RPMI8226 (cell line): ENCODE measurements at regions not wholly inside any gene's neighbourhood (a gene's known extent, or its start where the extent isn't known, plus 50 kb on each side); places are given as distances from the start of the nearest gene placed in this dataset.

Experiments used
- DNase-seq: peaks from one replicate; pipeline ENCODE4 v3.0.0-alpha.2; 2015

DNA sequence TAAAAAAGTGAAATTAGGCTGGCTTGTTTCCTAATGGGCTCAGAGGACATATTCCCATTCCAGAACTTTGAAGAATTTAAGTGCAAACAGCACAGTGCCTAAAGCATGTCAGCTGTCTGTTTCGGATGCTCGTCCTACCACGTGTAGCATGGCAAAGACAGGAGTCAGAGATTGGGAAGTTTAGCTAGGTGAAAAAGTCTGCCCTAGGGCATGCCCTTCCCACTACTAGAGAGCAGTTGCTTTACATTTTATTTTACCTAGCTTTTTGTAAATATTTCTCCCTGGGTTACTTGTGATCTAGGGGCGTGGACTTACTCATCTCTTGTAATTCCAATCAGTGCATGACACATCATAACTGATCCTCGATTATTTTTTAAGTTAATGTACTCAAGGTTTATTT is 111.1 kb downstream of the LMO4 start:
- DNase-seq: no peak

DNA sequence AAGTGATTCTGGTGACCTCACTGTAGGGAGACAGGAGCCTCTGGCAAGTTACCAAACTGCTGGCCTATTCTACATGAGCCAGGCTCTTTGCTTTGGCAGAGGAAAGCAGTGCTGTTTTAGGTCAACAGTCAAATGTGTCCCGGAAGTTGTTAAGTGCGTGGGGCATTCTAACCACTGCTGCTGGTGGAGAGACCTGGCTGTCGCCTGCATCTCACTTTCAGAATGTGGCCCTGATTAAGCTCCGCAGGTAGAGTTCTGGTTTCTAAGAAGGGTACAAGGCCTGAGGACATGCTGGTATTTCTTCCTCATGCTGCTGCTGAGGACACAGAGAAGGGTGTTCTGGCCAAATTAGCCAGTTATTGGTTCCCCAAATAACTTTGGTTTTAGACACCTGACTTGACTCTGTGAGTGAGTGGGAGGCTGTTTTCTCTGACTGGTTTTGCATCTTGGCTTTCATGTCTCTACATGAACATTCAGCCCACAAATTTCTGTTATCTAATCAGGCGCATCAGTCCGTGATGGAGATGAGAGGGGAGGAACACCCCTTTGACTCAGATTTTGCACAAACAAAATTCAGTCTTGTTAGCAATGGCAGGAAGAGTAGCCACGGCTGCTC is 120.8 kb downstream of the LMO4 start:
- peak; percentile 43 for DNase-seq

DNA sequence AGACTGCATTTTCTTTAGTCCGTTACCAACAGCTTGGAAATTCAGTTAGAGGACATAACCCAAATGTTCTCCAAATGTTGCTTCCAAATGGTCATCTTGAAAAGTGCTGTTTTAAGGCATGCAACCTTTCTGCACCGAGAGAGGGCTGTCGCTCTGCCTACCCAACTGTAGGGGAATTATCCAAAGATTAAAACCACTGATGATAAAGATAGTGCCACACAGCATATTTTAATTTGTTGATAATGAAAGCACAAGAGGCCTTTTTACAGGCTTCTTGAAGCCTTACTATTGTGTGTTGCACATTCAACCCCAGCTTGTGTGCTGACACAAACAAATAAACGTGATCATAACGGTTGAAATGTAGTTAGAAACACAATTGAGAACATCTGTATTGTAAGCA is 121.5 kb downstream of the LMO4 start:
- no peak for DNase-seq

DNA sequence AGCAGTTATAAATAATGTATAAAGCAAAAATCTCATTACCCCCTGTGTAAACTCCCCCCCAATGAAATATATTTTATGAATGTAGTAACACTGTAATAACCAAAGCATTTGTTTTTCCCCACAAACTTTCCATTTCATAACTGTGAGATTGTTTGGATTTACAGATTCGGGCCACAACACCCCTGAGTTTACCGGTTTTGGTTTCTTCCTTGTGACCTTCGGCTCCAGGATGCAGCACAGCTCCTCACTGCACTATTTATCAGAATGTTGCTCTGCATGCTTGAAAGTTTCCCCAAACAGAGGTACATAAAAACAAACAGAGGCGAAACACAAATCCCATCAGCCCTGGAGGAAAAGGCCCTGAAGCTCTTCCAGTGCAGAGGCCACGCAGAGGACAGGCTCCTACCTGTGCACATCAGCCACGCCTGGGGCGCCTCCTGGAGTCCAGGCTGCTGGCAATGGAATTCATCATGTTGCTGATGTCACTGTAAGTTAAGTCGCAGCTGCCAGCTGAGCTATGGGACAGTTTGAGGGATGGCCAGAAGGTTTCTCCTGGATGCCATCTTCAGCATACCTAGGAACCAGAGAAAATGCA is 122.0 kb downstream of the LMO4 start:
- DNase-seq: peak; percentile 25

DNA sequence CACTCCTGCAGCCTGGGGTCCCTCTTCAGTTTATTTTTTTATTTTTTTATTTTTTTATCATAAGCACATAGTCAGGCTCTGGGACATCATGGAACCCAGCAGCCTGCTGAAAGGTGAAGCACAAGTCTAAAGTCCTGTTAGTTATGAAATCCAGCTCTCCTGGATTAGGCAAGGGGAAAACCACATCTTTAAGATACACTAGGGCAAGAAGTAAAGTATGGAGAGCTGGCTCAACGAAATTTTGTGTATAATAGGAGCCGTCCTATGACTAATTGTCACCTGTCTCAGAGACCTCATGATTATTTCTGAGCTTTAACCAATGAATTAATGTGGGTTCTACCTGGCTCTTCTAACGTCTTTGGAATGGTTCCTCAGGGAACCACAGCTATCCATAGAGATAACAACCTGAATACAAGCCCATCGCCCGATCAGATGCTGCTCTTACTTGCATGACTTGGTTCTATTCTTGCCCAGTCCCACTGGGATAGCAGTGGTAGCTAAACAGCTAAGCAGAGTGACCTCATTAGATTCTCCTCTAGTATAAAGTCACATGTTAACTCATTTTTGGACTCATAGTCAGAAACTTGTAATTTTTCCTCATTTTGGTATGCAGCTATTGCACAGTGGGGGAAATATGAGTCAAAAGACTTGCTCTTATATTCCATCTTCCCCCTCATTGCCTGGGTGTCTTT is 122.7 kb downstream of the LMO4 start:
- DNase-seq: no peak

DNA sequence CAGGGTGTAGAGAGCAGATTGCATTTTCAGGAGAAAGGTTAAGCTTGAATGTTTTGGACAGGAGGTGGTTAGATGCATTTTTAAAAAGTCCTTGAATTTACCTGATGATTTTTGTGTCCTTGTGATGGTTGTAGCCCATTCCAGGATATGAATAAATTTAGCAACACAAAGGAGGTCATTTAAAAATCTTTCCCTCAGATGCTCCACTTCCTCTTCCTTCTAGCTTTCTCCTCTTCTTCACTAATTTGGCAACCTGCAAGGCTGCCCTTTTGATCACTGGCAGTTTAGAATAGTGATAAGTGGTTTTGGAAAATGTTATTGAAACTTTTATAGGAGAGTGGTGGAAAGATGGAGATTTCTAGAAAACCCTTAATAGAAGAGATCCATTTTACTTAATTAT is 124.0 kb downstream of the LMO4 start:
- no peak for DNase-seq

DNA sequence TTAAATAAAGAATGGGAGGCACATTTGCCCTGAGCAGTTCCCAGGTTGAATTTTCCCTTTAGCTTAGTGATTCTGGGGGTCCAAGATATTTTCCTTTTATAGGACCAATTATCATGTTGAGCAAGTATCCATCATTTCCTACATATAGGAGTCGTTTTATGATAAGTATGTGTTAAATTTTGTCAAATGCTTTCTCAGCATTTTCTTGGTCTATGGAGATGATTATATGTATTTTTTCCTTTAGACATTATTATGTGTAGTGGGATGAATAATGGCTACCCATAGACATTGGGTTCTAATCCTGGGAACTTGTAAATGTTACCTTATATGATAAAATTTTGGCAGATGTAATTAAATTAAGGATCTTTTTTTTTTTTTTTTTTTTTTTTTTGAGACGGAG is 128.7 kb downstream of the LMO4 start:
- no peak for DNase-seq

DNA sequence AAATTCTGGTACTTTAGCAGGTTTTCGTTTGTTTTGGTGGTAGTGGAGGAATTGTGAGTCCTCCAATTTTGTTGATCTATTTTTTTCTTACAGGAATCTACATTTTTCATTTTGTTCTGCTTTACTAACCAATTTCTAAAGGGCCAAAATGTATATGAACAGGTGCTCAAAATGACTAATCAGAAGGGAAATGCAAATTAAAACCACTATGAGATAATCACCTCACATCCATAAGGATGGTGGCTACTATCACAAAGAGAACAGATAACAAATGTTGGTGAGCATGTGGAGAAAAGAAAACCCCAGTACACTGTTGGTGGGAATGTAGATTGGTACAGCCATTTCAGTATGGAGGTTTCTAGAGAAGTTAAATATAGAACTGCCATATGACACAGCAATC is 134.2 kb downstream of the LMO4 start:
- DNase-seq: no peak

DNA sequence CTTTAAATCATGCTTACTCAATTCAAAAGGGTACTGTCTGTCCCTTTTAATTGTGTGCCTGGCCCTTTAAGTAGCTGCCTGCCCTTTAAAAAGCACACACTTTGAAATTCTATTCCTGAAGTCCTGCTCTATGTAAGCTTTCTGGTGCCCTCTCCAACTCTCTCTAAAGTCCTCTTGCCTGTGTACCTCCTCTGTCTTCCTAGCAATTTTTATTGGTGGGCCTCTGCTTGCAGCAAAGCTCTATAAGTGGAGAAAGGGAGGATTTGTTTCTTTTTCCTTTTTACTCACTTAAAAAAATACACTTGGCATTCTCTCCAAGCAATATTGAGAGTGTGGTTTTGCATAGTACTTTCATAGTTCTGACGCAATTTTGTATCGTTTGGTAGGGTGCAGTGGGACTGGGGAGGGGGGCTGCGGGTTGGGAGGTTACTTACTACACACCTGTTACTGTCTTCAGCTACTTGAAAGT is 135.4 kb downstream of the LMO4 start:
- DNase-seq: no peak

DNA sequence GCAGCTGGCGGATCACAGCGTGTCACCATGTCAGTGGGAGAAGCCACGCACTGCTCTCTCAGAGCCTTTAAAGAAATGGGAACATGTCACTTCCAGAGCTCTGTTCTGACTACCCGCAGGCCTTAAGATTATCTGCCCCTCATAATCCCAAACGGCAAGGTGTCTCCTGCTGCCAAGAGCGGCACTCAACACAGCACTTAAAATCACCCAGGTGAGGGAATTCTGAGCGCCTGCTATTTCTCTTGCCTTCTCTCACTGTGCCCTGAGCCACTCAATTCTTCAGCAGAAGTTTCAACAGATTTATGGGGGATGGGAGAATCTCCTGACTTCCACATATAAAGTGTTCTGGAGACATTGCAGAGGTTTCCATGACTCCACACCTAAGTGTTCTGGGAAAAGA is 137.9 kb downstream of the LMO4 start:
- no peak for DNase-seq

DNA sequence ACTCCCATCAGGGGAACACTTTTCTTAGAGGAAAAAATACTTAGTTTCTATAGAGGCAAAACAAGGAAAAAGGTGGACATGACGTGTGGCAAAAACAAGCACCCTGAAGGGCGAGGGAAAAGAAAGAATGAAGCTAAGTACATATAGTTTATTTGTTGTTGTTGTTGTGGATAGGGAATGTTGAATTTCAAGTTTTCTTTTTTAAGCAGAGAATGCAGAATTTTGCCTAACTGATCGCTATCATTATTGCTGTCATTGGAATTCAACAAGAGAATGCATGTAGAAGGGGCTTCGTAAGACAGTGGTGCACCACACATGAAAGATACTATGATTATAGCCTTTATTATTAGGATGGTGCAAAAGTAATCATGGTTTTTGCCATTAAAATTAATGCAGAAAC is 144.0 kb downstream of the LMO4 start:
- no peak for DNase-seq

DNA sequence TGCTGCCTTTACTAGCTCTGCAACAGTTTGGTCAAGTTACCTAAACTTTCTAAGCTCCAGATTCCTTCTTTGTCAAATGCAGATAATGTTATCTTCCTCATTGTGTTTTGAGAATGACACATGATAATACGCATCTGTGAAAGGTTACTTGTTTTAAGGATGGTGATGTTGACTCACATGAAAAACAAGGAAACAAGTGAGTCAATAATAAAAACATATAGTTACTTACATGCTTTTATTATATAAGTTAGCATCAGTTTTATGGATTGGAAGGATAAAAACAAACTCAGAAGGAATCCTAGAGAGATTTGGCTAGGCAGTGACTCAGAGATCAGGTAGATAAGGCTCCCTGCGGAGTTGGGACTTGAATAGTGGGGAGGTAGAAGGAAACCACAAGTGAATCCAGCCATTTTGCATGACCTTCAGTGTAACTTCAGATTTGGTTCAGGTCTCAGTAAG is 144.6 kb downstream of the LMO4 start:
- no peak for DNase-seq

DNA sequence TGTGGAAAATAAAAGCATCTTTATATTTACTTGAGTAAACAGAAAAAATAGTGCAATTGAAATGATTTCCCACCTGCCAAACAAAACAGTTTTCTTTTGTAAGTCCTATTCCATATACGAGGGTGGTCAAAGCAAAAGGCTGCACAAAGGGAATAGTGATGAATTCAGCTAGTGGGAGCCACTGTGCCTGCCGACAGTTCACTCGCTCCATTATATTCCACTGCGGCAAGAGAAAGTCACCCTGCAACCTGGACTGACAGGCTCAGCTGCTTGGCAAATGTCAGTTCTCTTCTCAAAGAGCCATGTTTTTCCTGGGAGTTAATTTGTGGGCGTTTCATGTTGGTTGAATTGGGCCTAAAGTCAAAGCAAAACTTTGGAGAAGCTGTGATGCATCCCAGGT is 145.4 kb downstream of the LMO4 start:
- DNase-seq: no peak

DNA sequence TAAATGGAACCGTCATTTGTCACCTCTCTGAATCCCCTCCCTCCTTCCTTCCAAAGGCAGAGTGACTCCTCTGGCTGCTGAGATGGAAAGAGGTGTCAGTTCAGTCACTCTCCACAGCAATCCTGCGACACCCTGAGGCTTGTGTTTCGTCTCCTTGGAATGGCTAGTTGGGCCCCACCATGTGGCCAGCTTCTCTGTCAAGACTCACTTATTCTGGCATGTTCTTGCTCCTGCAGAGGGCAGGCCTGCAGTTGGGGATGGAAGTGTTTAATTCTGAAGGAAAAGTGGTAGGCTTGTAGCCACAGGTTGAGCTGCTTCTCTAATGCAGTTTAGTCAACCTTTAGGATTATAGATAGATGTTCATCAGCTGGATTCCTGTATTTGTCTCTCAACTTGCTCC is 149.6 kb downstream of the LMO4 start:
- no peak for DNase-seq

DNA sequence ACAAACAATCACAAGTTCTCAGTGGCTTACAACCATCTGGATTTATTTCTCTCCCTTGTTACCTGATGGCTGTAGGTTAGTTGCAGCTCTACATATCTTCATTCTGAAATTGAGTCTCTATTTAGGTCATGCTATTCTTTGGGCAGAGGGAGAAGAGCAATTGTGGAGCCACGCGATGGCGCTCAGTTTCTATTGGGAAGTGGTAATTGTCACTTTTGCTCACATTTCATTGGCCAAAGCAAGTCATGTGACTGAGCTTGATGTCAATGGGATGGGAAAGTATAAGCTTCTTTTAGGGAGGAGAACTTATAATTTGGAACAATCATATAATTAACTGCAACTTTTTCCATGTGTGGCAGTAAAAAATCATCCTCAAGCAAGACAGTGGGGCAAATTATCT is 166.5 kb downstream of the LMO4 start:
- DNase-seq: no peak

DNA sequence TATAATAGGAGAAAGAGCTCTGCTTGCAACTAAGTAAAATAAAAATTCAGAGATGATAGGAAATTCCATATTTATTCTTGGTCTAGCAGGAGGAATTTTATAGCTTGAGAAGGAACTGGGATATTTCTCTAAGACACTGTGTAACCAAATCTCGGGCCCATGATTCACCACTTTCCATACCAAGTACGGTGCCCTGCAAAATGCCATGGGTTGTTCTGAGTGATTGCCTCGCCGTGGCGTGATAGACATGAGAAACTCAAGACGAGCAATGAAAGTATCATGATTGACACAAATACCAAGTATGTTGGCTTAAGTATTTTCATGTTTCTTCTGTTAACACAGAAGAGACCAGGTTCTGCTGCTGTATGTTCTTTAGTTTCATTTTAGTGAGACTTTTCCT is 167.2 kb downstream of the LMO4 start:
- no peak for DNase-seq

DNA sequence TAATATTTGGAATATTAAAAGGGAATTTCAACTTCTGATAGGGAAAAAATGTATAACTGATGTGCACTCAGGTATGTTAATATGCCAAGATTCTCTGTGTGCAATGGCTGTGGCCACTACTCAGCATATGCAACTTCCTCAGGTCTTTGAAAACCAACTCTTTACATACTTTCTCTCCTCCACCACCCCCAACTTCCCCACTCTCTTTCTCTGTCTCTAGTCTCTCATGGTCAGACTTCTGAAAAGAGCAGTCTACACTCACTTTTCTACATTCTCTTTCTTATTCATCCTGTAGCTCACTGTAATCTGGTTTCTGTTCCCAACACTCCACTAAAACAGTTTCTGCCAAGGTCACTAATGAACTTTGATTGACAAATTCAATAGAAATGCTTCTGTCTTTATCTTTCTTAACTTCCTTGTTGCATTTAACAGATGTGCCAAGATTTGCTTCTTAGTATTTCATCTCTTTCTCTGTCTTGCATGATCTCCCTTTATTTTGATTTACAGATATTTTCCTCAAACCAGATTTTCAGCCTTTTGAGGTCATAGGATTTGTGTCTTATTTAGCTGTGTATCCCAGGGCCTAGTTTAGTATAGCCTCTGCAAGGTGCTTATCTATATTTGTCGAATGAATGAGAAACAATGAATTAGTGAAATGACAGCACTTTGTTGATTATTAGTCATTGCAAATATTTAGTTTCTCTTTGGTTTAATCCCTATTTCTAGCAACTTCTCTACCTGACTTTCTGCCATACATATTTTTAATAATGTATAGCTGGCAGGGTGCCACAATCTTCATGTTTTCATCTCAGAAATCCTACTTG is 168.9 kb downstream of the LMO4 start:
- DNase-seq: no peak

DNA sequence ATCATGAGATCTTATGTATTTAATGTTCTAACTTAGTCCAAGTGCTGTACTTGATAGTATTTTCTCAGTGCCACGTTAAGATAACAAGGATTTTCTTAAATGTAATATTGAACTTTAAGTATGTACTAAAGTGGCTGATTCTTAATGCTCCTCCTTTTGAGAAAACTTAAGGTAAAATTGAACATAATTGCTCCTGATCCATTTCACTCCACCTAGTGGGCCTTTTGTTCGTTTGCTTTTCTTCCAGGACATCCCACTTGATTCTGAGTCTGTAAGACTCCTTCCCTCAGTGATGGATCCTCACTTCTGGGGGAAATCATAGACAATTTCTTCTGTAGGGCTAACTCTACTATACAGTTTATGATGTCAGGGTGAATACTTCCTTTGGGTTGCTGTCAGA is 173.1 kb downstream of the LMO4 start:
- DNase-seq: no peak

DNA sequence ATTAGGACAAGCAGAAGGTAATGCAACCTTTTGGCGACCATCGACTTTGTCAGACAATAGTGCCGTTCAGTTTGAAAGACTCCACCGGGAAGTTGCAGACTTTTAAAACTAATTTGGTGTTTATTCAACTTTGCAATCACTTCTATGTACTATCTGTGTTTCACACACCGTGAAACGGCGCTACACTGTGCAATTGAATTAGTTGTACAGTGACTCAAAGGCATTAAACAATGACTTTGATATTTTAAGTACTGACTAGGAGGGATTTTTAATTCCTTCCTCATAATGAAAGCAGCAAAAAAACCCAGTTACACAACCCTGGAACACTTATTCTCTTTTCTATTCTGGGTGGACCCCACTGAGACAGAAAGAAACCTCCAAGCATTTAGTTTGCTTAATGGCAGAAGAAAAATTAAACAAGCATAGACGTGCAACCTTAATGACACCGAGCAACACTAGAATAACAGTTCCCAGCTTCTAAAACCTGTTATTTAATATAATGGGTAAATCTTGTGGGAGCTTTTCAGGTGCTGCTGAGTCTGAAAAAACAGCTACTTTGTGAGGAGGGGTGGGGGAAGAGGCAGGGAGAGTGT is 176.8 kb downstream of the LMO4 start:
- no peak for DNase-seq

DNA sequence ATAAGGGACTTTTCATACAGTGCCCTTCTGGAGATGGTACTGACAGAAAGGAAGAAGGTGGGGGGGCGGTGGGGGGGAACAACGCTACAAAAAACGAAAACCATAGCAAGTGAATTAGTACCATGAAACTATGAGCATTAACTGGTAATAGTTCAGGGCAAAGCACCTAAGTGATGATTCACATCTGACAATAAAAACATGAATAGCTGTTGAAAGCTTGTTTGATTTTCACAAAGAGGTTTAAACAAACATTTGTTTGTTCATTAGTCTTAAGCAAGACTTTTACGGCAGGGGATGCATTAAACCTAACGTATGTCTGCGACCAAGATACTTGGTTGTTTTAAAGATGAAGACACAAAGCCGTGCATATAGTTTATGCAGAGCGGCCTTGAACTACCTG is 177.5 kb downstream of the LMO4 start:
- DNase-seq: no peak

DNA sequence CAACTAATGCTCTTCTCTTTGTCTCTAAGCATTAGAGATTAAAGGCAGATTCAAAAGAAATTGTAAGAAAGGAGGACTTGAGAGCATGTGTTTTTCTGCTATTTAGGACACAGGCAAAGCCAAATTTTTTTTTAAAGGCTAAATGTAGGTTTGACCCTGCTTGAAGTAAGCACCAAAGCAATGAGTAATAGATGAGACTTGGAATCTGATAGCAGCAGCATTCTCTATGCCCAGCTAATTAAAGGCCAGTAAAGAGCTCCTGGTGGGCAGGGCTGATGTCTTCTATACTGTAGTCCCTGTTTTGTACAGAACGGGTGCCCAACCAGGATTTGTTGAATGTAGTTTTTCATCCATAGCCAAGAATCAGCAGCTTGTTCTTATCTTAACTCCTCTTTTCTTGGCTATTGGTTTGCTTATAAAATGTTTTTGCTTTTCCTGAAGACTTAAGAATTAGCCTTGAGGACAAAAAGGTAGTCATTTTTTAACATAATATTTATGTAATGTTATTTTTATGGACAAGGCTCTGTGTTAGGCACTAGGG is 179.6 kb downstream of the LMO4 start:
- no peak for DNase-seq

DNA sequence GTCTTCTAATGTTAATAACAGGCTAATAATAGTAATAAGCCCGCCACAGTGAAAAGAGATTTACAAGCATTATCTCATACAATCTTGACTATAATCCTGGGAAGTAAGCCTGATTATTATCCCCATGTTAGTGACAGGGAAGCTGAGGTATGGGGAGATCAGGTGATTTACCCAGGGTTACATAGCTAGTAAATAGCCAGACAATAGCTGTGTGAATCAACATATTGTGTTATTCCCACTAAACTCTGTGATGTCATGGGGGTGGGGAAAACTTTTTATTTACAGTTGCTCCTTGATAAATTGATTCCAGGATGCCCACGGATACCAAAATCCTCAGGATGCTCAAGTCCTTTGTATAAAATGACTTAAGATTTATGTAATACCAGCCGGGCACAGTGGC is 181.9 kb downstream of the LMO4 start:
- DNase-seq: no peak

DNA sequence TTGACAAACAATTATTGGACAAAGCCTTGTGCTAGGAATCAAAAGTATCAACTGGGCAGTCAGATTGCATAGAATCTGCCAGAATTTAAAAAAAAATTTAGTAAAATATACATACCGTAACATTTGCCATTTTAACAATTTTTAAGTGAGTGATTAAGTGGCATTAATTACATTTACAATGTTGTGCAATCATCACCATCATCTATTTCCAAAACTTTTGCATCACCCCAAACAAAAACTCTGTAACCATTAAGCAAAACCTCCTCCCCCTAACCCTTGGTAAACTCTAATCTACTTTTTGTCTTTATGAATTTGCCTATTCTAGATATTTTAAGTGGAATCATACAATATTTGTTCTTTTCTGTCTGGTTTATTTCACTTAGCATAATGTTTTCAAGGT is 182.8 kb downstream of the LMO4 start:
- DNase-seq: no peak
